ENCODE measurements at regions not wholly inside any gene's neighbourhood (a gene's known extent, or its start where the extent isn't known, plus 50 kb on each side); places are given as distances from the start of the nearest gene placed in this dataset.

- H2AK5ac ChIP-seq (ENCODE audit: insufficient read length, low read length): no peak overlapping the region
- TF ChIP-seq, protein P1, sequence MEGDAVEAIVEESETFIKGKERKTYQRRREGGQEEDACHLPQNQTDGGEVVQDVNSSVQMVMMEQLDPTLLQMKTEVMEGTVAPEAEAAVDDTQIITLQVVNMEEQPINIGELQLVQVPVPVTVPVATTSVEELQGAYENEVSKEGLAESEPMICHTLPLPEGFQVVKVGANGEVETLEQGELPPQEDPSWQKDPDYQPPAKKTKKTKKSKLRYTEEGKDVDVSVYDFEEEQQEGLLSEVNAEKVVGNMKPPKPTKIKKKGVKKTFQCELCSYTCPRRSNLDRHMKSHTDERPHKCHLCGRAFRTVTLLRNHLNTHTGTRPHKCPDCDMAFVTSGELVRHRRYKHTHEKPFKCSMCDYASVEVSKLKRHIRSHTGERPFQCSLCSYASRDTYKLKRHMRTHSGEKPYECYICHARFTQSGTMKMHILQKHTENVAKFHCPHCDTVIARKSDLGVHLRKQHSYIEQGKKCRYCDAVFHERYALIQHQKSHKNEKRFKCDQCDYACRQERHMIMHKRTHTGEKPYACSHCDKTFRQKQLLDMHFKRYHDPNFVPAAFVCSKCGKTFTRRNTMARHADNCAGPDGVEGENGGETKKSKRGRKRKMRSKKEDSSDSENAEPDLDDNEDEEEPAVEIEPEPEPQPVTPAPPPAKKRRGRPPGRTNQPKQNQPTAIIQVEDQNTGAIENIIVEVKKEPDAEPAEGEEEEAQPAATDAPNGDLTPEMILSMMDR (conservative IDR thresholded peaks at IDR 0.05): no peak
- H2BK20ac ChIP-seq (ENCODE audit: low read depth, low read length, poor library complexity, severe bottlenecking): no peak overlapping the region
- H3K4ac ChIP-seq (ENCODE audit: low read depth, low read length): no peak overlapping the region
- no peak overlapping the region for H3K14ac ChIP-seq (ENCODE audit: insufficient read depth, low read length)
- H2BK12ac ChIP-seq (ENCODE audit: insufficient read length, low read depth, low read length): no peak overlapping the region
- Mint-ChIP-seq H3K4me3 (no peak overlapping the region), H3K36me3 (ENCODE audit: insufficient read depth in 1 of 3, low read depth in 3 of 3) (peaks cover 3 to 24% (median 18%) of the 10 kb centered on the region in 3 experiments; a peak in 5 of 7 replicates), H3K9me3 (no peaks in the 10 kb centered on the region), H3K27me3 (ENCODE audit: low read depth) (no peaks in the 10 kb centered on the region), H3K4me1 (peaks cover 3 to 4% of the 10 kb centered on the region in 2 experiments), H3K27ac (no peak overlapping the region; a peak in 2 of 7 replicates)
- H2BK5ac ChIP-seq (ENCODE audit: insufficient read length, low read length): no peak overlapping the region
- H3K4me1 ChIP-seq (ENCODE audit: insufficient read depth, low read length): no peaks in the 10 kb centered on the region
- no peaks in the 10 kb centered on the region for H3K23me2 ChIP-seq (ENCODE audit: insufficient read length, low read depth, low read length, poor library complexity, severe bottlenecking)
- H3K9me3 ChIP-seq (ENCODE audit: control insufficient read depth, low read depth, low read length): no peaks in the 10 kb centered on the region
- H3K18ac ChIP-seq (ENCODE audit: insufficient read length, low read depth, low read length): no peak overlapping the region
- WGBS (ENCODE audit: extremely low coverage, insufficient read length, low lambda C conversion rate): no CpG with 5 or more reads among the region's 2 CpGs
- H3K27me3 ChIP-seq (ENCODE audit: insufficient read depth, low read length): no peaks in the 10 kb centered on the region
- H4K91ac ChIP-seq (ENCODE audit: insufficient read length, low read depth, low read length): no peak overlapping the region
- no peak overlapping the region for H4K8ac ChIP-seq (replicated peaks; ENCODE audit: insufficient read length, low read depth, low read length)
- H2BK120ac ChIP-seq (ENCODE audit: low read depth, low read length, poor library complexity, severe bottlenecking): no peak overlapping the region
- no peak overlapping the region for H3K9ac ChIP-seq (ENCODE audit: extremely low read depth, insufficient read length, low read length)
- no peak for DNase-seq
- no peaks in the 10 kb centered on the region for H3K79me2 ChIP-seq (ENCODE audit: insufficient read depth, low read length)
- no peak overlapping the region for H2AFZ ChIP-seq (ENCODE audit: low read length)
- no peak overlapping the region for H2BK15ac ChIP-seq (ENCODE audit: low read depth, low read length)
- no peak overlapping the region for H3K4me2 ChIP-seq (ENCODE audit: insufficient read depth, insufficient read length, low read length)
- H3K79me1 ChIP-seq (ENCODE audit: insufficient read depth, low read depth, low read length, poor library complexity, severe bottlenecking): no peaks in the 10 kb centered on the region
- H4K20me1 ChIP-seq (ENCODE audit: control insufficient read depth, insufficient read depth, insufficient read length): no peaks in the 10 kb centered on the region
- no peak overlapping the region for H3K23ac ChIP-seq (ENCODE audit: insufficient read length, low read depth, low read length)
- no peak overlapping the region for H4K5ac ChIP-seq (ENCODE audit: insufficient read length, low read depth, low read length)
- no peak overlapping the region for H3K27ac ChIP-seq (ENCODE audit: insufficient read length, low read depth, low read length)
- H3K56ac ChIP-seq (ENCODE audit: insufficient read length, low read depth, low read length): no peak overlapping the region
- no peak overlapping the region for H3T11ph ChIP-seq (ENCODE audit: low read length)
Measured at GRCh38 chr14:71690478-71690877, 241.8 kb upstream of the RGS6 start.
